Loucy (cell line): ENCODE measurements at regions not wholly inside any gene's neighbourhood (a gene's known extent, or its start where the extent isn't known, plus 50 kb on each side); places are given as distances from the start of the nearest gene placed in this dataset.

Experiments used
- EZH2phosphoT487 ChIP-seq: fragments of 200-600 bp; IDR thresholded peaks from 2 replicates; pipeline ENCODE4 v1.6.1; 2018; ENCODE audit warnings: antibody characterized with exemption, mild to moderate bottlenecking, moderate library complexity, borderline replicate concordance
- TF ChIP-seq, protein P1 (sequence below): fragments of 200-600 bp; sonication (generic); conservative IDR thresholded peaks from 2 replicates; pipeline ENCODE4 v1.5.1; 2014; ENCODE audit warnings: mild to moderate bottlenecking, antibody characterized with exemption, low read length

DNA sequence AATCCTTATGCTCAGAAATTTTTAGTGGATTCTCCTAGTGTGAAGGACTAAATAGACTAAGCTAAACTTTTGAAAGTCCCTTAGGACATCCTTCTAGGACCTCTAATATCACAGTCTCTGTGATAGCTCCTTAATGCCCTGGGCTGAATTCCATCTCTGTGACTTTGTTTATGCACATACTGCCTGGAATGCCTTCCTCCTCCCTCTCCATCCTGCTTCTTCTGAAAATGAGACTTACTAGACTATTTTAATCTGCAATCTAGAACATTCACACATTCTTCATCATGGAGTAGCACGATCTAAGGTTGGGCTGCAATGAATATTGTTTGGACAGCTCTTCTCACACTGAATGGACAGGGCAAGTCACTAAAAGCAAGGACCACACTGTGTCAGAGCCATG is 65.0 kb upstream of the MSX1 start:
- TF ChIP-seq, protein P1, sequence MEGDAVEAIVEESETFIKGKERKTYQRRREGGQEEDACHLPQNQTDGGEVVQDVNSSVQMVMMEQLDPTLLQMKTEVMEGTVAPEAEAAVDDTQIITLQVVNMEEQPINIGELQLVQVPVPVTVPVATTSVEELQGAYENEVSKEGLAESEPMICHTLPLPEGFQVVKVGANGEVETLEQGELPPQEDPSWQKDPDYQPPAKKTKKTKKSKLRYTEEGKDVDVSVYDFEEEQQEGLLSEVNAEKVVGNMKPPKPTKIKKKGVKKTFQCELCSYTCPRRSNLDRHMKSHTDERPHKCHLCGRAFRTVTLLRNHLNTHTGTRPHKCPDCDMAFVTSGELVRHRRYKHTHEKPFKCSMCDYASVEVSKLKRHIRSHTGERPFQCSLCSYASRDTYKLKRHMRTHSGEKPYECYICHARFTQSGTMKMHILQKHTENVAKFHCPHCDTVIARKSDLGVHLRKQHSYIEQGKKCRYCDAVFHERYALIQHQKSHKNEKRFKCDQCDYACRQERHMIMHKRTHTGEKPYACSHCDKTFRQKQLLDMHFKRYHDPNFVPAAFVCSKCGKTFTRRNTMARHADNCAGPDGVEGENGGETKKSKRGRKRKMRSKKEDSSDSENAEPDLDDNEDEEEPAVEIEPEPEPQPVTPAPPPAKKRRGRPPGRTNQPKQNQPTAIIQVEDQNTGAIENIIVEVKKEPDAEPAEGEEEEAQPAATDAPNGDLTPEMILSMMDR: no peak
- no peak for TF ChIP-seq EZH2phosphoT487
